Neural progenitor cell (in vitro differentiated cells): ENCODE measurements at regions not wholly inside any gene's neighbourhood (a gene's known extent, or its start where the extent isn't known, plus 50 kb on each side); places are given as distances from the start of the nearest gene placed in this dataset.

Experiments used
- EZH2 ChIP-seq: fragments of 200-600 bp; sonication (generic); IDR thresholded peaks from 2 replicates; pipeline ENCODE4 v1.6.1; 2017; ENCODE audit warnings: antibody characterized with exemption, mild to moderate bottlenecking, moderate library complexity
- EZH2phosphoT487 ChIP-seq: fragments of 200-600 bp; sonication (generic); IDR thresholded peaks from 2 replicates; pipeline ENCODE4 v1.6.1; 2017; ENCODE audit warnings: antibody characterized with exemption
- TF ChIP-seq, protein P1 (sequence below): fragments of 200-600 bp; sonication (generic); IDR thresholded peaks from 2 replicates; pipeline ENCODE4 v1.5.1; 2017; ENCODE audit warnings: antibody characterized with exemption, mild to moderate bottlenecking

- TF ChIP-seq EZH2 (no peak), EZH2phosphoT487 (no peak)
- TF ChIP-seq, protein P1, sequence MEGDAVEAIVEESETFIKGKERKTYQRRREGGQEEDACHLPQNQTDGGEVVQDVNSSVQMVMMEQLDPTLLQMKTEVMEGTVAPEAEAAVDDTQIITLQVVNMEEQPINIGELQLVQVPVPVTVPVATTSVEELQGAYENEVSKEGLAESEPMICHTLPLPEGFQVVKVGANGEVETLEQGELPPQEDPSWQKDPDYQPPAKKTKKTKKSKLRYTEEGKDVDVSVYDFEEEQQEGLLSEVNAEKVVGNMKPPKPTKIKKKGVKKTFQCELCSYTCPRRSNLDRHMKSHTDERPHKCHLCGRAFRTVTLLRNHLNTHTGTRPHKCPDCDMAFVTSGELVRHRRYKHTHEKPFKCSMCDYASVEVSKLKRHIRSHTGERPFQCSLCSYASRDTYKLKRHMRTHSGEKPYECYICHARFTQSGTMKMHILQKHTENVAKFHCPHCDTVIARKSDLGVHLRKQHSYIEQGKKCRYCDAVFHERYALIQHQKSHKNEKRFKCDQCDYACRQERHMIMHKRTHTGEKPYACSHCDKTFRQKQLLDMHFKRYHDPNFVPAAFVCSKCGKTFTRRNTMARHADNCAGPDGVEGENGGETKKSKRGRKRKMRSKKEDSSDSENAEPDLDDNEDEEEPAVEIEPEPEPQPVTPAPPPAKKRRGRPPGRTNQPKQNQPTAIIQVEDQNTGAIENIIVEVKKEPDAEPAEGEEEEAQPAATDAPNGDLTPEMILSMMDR, result no peak
These were observed 1352.7 kb downstream of the HACE1 start for GRCh38 chr6:103507052-103507451.
